Hematopoietic multipotent progenitor cell treated with erythropoietin and hydrocortisone succinate and interleukin-3 and kit ligand, for 15 days (in vitro differentiated cells): ENCODE measurements at regions not wholly inside any gene's neighbourhood (a gene's known extent, or its start where the extent isn't known, plus 50 kb on each side); places are given as distances from the start of the nearest gene placed in this dataset.
A peak's percentile ranks its signal among the peaks of the same experiment; 100 is the strongest.
"Not testable (repeated sequence)": the region's sequence is repeated elsewhere in the genome, so short reads cannot be mapped to it uniquely, and the experiment has no call there.

Experiments
- DNase-seq: peaks from one replicate; pipeline ENCODE4 v3.0.0-alpha.2; 2015; ENCODE audit warnings: low spot score

- DNase-seq = not testable (repeated sequence)
Measured at GRCh38 chr9:41018948-41019347, 109.5 kb downstream of the FOXD4L6 start.

- not testable (repeated sequence) for DNase-seq
Measured at GRCh38 chr9:41016699-41017098, 111.8 kb downstream of the FOXD4L6 start.

- DNase-seq = not testable (repeated sequence)
Measured at GRCh38 chr9:40999952-41000700, 128.4 kb downstream of the FOXD4L6 start.

- not testable (repeated sequence) for DNase-seq
Measured at GRCh38 chr9:40995490-40995889, 133.0 kb downstream of the FOXD4L6 start.

- DNase-seq = not testable (repeated sequence)
Measured at GRCh38 chr9:40993842-40994241, 134.6 kb downstream of the FOXD4L6 start.

- not testable (repeated sequence) for DNase-seq
Measured at GRCh38 chr9:40993375-40993774, 135.1 kb downstream of the FOXD4L6 start.

- not testable (repeated sequence) for DNase-seq
Measured at GRCh38 chr9:40992472-40992821, 136.0 kb downstream of the FOXD4L6 start.

- DNase-seq = peak; percentile 97
Measured at GRCh38 chr9:40991741-40992471, 136.6 kb downstream of the FOXD4L6 start.

- DNase-seq = peak; percentile 10
Measured at GRCh38 chr9:40991100-40991740, 137.3 kb downstream of the FOXD4L6 start.

GRCh38 chr9:40986332-40986731, 142.1 kb downstream of the FOXD4L6 start:
- not testable (repeated sequence) for DNase-seq

GRCh38 chr9:40975351-40975750, 153.1 kb downstream of the FOXD4L6 start:
- not testable (repeated sequence) for DNase-seq

- not testable (repeated sequence) for DNase-seq
Measured at GRCh38 chr9:40974912-40975311, 153.6 kb downstream of the FOXD4L6 start.

- not testable (repeated sequence) for DNase-seq
Measured at GRCh38 chr9:40971773-40972172, 156.7 kb downstream of the FOXD4L6 start.

- DNase-seq = not testable (repeated sequence)
Measured at GRCh38 chr9:40970340-40970739, 158.1 kb downstream of the FOXD4L6 start.

GRCh38 chr9:40962461-40962860, 166.0 kb downstream of the FOXD4L6 start:
- not testable (repeated sequence) for DNase-seq

- not testable (repeated sequence) for DNase-seq
Measured at GRCh38 chr9:40951876-40952494, 176.5 kb downstream of the FOXD4L6 start.

GRCh38 chr9:40946228-40946627, 182.3 kb downstream of the FOXD4L6 start:
- not testable (repeated sequence) for DNase-seq

- DNase-seq = not testable (repeated sequence)
Measured at GRCh38 chr9:40942730-40943129, 185.8 kb downstream of the FOXD4L6 start.

GRCh38 chr9:40939888-40940209, 188.6 kb downstream of the FOXD4L6 start:
- not testable (repeated sequence) for DNase-seq

- not testable (repeated sequence) for DNase-seq
Measured at GRCh38 chr9:40939201-40939887, 189.1 kb downstream of the FOXD4L6 start.

GRCh38 chr9:40935336-40935735, 193.1 kb downstream of the FOXD4L6 start:
- no peak for DNase-seq

- DNase-seq = not testable (repeated sequence)
Measured at GRCh38 chr9:40934480-40934879, 194.0 kb downstream of the FOXD4L6 start.
